KOPT-K1 (cell line): ENCODE measurements at regions not wholly inside any gene's neighbourhood (a gene's known extent, or its start where the extent isn't known, plus 50 kb on each side); places are given as distances from the start of the nearest gene placed in this dataset.
"Not testable (repeated sequence)": the region's sequence is repeated elsewhere in the genome, so short reads cannot be mapped to it uniquely, and the experiment has no call there.

Source experiments
- H3K27ac ChIP-seq: fragments of 200-600 bp; sonication (generic); 2 replicates; pipeline ENCODE4 v1.5.1; 2016; ENCODE audit warnings: antibody characterized with exemption, mild to moderate bottlenecking, low read depth, low read length; ENCODE audit not compliant: poor library complexity, severe bottlenecking
- H3K36me3 ChIP-seq: fragments of 200-600 bp; sonication (generic); 2 replicates; pipeline ENCODE4 v1.5.1; 2017; ENCODE audit warnings: antibody characterized with exemption, mild to moderate bottlenecking, low read length, moderate library complexity; ENCODE audit not compliant: insufficient read depth
- H3K9me3 ChIP-seq: fragments of 200-600 bp; sonication (generic); 2 replicates; pipeline ENCODE4 v1.5.1; 2017; ENCODE audit warnings: antibody characterized with exemption, low read length, mild to moderate bottlenecking; ENCODE audit not compliant: insufficient read depth, poor library complexity, severe bottlenecking

GRCh38 chr4:38378478-38378877, 285.5 kb upstream of the KLF3 start:
- H3K36me3 ChIP-seq = no peaks in the 10 kb centered on the region
- no peak overlapping the region for H3K27ac ChIP-seq
- H3K9me3 ChIP-seq = no peaks in the 10 kb centered on the region

- Histone ChIP-seq H3K27ac (no peak overlapping the region), H3K36me3 (no peaks in the 10 kb centered on the region), H3K9me3 (no peaks in the 10 kb centered on the region)
Measured at GRCh38 chr4:38381788-38382187, 282.2 kb upstream of the KLF3 start.

- Histone ChIP-seq H3K36me3 (no peaks in the 10 kb centered on the region), H3K27ac (no peak overlapping the region), H3K9me3 (no peaks in the 10 kb centered on the region)
Measured at GRCh38 chr4:38382520-38382919, 281.5 kb upstream of the KLF3 start.

- H3K27ac ChIP-seq = no peak overlapping the region
- H3K36me3 ChIP-seq = no peaks in the 10 kb centered on the region
- H3K9me3 ChIP-seq = no peaks in the 10 kb centered on the region
Measured at GRCh38 chr4:38383646-38384121, 280.3 kb upstream of the KLF3 start.

DNA sequence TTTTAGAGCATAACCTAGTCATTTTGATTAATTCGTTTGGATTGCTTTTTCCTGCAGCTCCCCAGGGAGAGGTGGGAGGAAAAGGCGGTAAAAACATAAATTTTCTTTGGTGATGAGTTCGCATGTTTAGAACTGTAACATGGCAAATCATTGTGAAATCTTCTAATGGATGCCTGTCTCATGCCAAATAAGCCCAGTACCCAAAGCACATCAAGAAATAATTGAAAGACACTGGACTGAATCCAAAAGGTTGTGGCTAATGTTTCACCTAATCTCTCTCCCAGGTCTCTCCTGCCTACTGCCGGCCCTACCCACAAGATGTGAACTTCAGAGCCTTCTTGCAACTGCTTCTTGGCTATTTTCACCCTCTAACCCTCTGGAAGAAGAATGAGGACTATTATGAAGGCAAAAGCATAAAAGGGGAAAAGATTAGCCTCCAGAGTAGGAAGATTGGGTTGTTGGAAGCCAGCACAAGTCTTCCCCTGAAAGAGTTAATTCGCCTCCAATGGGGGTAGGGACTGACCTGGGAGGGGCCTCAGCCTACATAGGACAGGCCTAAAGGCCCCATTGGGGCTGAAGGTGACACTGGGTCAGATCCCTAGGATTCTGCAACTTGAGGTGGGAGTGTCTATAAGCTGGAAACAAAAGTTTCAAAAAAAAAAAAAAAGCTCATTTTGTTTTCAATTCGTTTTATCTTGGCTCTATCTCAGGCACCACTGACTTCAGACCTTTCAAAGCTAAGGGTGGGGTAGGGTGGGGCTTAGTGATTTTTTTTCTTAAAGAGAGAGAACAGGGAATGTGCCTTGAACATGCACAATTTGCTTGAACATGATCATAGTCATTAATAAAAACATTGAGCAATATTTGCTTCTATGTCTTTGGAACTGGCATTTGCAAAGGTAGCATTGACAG, 278.6 kb upstream of the KLF3 start:
- peaks cover 3% of the 10 kb centered on the region for H3K9me3 ChIP-seq
- no peaks in the 10 kb centered on the region for H3K36me3 ChIP-seq
- no peak overlapping the region for H3K27ac ChIP-seq

DNA sequence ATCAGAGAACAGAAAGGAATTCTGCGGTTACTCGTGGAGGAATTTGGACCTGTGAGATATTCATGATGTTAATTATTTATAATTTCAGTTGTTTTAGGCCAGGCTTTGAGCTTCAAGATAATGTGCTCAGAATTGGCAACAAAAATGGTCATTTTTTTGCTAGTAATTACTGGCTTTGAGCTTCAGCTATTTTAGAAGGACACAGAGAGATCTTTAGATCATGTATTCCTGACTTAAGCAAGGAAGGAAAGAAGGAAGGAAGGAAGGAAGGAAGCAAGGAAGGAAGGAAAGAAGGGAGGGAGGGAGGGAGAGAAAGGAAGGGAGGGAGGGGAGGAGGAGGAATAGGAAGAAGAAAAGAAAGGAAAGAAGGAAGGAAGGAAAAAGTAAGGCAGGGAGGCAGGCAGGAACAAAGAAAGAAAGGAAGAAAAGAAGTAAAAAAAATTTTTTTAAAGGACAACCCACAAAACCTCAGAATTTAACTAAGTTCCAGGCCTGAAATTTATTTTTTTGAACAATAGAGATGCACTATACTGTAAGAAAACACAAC, 277.9 kb upstream of the KLF3 start:
- no peaks in the 10 kb centered on the region for H3K36me3 ChIP-seq
- no peak overlapping the region for H3K27ac ChIP-seq
- H3K9me3 ChIP-seq = peaks cover 4% of the 10 kb centered on the region

DNA sequence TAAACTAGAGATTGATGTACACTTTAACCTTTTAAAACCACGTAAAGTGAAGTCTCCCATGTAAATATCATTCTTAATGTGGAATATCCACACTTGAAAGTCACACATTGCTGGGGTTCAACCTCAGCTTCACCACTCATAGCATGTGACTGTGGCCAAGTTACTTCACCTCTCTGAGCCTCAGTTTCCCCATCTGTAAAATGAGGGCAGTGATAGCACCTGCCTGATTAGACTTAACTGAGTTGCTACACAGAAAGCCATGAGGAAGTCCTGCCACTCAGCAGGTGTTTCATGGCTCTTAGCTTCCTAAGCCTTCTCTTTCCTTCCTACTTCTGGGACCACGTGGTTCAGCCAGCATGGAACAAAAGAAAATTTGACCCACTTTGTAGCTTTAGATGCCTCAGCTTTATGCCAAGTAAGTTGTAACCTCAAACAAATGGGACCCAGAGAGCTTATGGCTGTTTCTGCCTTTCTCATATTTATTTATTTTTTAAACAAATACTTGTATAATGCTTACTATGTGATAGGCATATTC, 277.3 kb upstream of the KLF3 start:
- no peak overlapping the region for H3K27ac ChIP-seq

DNA sequence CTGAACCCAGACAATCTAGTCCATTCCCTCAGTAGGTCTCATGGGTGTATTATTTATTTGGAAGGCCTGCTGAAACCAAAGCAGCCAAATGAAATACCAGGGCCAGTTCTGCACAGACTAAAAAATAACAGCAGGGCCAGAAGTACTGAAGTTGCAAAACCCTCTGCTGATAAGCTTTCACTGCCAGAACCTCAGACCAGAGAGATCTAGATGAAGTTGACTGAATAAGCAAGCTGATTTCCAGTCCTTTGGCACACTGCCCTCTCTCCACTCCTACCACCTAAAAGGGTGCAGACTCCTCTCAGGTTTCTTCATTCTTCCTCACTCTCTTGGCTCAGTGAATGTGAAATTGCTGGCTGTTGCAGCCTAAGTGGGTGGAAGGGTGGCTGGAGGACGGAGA, 276.7 kb upstream of the KLF3 start:
- Histone ChIP-seq H3K27ac (no peak overlapping the region), H3K36me3 (no peaks in the 10 kb centered on the region), H3K9me3 (peaks cover 16% of the 10 kb centered on the region)

More for the DNA sequence above, 277.3 kb upstream of the KLF3 start:
- H3K36me3 ChIP-seq = no peaks in the 10 kb centered on the region
- H3K9me3 ChIP-seq = peaks cover 10% of the 10 kb centered on the region

DNA sequence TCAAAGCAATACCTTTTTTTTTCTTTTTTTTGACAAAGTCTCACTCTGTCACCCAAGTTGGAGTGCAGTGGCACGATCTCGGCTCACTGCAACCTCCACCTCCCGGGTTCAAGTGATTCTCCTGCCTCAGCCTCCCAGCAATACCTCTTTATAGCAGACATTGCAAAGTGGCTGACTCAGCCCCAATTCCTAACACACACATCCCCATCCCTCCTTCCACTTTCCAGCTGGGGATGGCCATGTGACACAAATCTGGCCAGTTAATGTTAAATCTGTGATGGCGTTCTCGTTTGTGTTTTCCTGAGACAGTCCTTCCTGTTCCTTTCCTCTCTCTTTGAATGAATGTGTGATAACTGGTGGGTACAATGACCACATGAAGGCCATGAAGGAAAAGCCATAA, 276.2 kb upstream of the KLF3 start:
- H3K36me3 ChIP-seq = no peaks in the 10 kb centered on the region
- H3K27ac ChIP-seq = no peak overlapping the region

DNA sequence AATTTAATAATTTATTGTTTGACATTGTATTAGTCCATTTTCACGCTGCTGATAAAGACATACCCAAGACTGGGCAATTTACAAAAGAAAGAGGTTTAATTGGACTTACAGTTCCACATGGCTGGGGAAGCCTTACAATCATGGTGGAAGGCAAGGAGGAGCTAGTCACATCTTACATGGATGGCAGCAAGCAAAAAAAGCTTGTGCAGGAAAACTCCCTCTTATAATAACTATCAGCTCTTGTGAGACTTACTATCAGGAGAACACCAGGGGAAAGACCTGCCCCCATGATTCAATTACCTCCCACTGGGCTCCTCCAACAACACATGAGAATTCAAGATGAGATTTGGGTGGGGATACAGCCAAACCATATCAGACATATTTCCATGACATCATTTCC, 275.1 kb upstream of the KLF3 start:
- H3K36me3 ChIP-seq, H3K27ac ChIP-seq: not testable (repeated sequence)
- H3K9me3 ChIP-seq = peaks cover 21% of the 10 kb centered on the region

More for the DNA sequence above, 276.2 kb upstream of the KLF3 start:
- H3K9me3 ChIP-seq = peaks cover 21% of the 10 kb centered on the region

DNA sequence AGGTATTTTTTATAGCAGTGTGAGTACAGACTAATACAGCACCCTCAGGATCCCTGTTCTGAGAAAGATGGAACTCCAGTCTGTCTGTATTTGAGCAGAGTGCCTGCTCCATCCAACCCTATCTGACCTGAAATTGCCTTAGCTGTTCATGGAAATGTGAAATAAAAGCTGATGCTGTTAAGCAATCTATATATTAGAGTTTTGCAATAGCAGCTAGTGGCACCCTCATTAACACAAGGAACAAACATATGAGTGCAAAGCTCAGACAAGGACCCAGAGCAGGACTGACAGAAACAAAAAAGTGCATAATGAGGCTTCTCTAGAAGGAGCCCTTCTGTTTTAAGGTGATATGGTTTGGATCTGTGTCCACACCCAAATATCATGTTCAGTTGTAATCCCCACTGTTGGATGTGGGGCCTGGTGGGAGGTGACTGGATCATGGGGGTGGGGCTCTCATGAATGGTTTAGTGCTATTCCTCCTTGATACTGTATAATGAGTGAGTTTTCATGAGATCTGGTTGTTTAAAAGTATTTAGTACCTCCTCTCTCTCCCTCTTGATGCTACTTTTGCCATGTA, 272.9 kb upstream of the KLF3 start:
- Histone ChIP-seq H3K36me3 (no peaks in the 10 kb centered on the region), H3K9me3 (peaks cover 21% of the 10 kb centered on the region), H3K27ac (no peak overlapping the region)

DNA sequence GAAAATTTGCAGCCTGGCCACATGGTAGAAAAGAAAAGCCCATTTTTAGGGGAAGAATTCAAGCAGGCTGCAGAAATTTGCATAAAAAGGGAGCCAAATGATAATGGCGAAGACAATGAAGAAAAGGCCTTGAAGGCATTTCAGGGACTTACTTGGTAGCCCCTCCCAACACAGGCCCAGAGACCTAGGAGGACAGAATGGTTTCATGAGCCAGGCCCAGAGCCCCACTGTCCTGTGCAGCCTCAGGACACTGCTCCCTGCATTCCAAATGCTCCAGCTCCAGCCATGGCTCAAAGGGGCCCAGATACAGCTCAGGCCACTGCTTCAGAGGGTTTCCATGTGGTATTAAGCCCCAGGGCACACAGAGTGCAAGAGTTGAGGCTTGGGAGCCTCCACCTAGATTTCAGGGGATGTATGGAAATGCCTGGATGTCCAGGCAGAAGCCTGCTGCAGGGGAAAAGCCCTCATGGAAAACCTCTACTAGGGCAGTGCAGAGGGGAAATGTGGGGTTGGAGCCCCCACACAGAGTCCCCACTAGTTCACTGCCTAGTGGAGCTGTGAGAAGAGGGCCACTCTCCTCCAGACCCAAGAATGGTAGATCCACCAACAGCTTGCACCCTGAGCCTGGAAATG, 271.7 kb upstream of the KLF3 start:
- H3K9me3 ChIP-seq = peaks cover 21% of the 10 kb centered on the region
- H3K36me3 ChIP-seq = no peaks in the 10 kb centered on the region
- no peak overlapping the region for H3K27ac ChIP-seq

- H3K27ac ChIP-seq = no peak overlapping the region
- H3K36me3 ChIP-seq = no peaks in the 10 kb centered on the region
- peaks cover 18% of the 10 kb centered on the region for H3K9me3 ChIP-seq
Measured at GRCh38 chr4:38396091-38396490, 267.9 kb upstream of the KLF3 start.

- no peak overlapping the region for H3K27ac ChIP-seq
- peaks cover 9% of the 10 kb centered on the region for H3K9me3 ChIP-seq
Measured at GRCh38 chr4:38396845-38397547, 267.0 kb upstream of the KLF3 start.

More at GRCh38 chr4:38396845-38397547, 267.0 kb upstream of the KLF3 start:
- H3K36me3 ChIP-seq = no peaks in the 10 kb centered on the region
